ENCODE measurements at regions not wholly inside any gene's neighbourhood (a gene's known extent, or its start where the extent isn't known, plus 50 kb on each side); places are given as distances from the start of the nearest gene placed in this dataset.

DNA sequence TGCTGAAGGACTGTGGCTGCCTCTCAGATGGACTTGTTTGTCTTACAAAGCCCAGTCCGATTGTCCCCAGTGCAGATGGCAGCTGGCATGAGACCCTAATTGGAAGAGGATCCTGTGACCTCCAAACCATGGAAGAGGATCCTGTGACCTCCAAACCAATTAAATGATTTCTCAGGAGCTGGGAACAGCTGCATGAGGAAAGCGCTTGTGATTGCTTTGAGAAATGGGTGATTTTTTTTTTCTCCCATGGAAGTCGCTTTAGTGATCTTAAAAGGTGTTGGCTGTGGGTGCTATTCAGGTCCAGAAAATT, 68.4 kb upstream of the LARS2 start:
- no peak for TF ChIP-seq EZH2 (IDR thresholded peaks at IDR 0.05; ENCODE audit: low read length, missing control alignments)
- TF ChIP-seq, protein P1, sequence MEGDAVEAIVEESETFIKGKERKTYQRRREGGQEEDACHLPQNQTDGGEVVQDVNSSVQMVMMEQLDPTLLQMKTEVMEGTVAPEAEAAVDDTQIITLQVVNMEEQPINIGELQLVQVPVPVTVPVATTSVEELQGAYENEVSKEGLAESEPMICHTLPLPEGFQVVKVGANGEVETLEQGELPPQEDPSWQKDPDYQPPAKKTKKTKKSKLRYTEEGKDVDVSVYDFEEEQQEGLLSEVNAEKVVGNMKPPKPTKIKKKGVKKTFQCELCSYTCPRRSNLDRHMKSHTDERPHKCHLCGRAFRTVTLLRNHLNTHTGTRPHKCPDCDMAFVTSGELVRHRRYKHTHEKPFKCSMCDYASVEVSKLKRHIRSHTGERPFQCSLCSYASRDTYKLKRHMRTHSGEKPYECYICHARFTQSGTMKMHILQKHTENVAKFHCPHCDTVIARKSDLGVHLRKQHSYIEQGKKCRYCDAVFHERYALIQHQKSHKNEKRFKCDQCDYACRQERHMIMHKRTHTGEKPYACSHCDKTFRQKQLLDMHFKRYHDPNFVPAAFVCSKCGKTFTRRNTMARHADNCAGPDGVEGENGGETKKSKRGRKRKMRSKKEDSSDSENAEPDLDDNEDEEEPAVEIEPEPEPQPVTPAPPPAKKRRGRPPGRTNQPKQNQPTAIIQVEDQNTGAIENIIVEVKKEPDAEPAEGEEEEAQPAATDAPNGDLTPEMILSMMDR (conservative IDR thresholded peaks at IDR 0.05 in 1 of 2, IDR thresholded peaks at IDR 0.05 in 1 of 2; ENCODE audit: low read depth in 1 of 2, low read length in 2 of 2): no peak
